Left ventricle myocardium inferior (tissue), 1 donor: ENCODE measurements at regions not wholly inside any gene's neighbourhood (a gene's known extent, or its start where the extent isn't known, plus 50 kb on each side); places are given as distances from the start of the nearest gene placed in this dataset.

Experiments
- DNase-seq: peaks from one replicate; pipeline ENCODE4 v3.0.0-alpha.2; 2020
- H3K27ac ChIP-seq: fragments of 200-600 bp; replicated peaks from 2 replicates; pipeline ENCODE4 v1.8.0; 2021
- H3K27me3 ChIP-seq: fragments of 200-600 bp; 2 replicates; pipeline ENCODE4 v1.8.0; 2021; ENCODE audit warnings: low read depth
- H3K36me3 ChIP-seq: fragments of 200-600 bp; 2 replicates; pipeline ENCODE4 v1.8.0; 2021
- H3K4me1 ChIP-seq: fragments of 200-600 bp; 2 replicates; pipeline ENCODE4 v1.8.0; 2021
- H3K4me3 ChIP-seq: fragments of 200-600 bp; 2 replicates; pipeline ENCODE4 v1.8.0; 2021; ENCODE audit warnings: mild to moderate bottlenecking, moderate library complexity
- H3K9me3 ChIP-seq: fragments of 200-600 bp; replicated peaks from 2 replicates; pipeline ENCODE4 v1.8.0; 2021
- intact Hi-C: fragments of 100-400 bp; cut with micrococcal nuclease; formaldehyde crosslinking; loops from one replicate; pipeline ENCODE4 v1.11.0; 2022
- TF ChIP-seq, protein P1 (sequence below): fragments of 200-600 bp; IDR thresholded peaks from 2 replicates; pipeline ENCODE4 v1.8.0; 2021; ENCODE audit warnings: antibody characterized with exemption, mild to moderate bottlenecking, borderline replicate concordance
- donor health status: DM: no; HTN: yes; CAD: no; lungs with severe emphysema.

DNA sequence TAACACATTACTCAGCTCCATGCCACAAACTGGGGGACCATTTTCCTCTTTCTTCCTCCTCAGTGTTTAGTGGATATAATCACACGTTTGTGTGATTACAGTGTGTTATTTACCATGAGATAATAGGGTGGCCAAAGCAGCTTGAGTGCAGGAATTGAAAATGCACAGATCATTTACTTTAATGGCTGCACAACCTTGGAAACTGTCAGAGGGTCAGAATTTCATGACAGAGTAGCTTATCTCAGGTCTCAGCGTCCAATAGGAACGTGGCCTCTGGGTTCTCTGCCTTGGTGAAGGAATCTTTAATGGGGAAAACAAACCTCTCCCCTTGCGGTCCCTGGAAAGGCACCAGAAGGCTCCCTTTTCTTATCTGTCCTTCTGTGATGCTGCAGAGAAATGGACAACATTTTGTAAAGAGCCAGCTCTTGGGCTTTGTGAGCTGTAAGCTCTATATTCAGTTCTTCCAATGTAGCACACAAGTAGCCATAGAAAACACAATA is 87.4 kb upstream of the CD180 start:
- H3K27me3 ChIP-seq = no peaks in the 10 kb centered on the region
- peaks cover 21% of the 10 kb centered on the region for H3K4me1 ChIP-seq
- no peak for DNase-seq
- peaks cover 4% of the 10 kb centered on the region for H3K9me3 ChIP-seq
- intact Hi-C loops = no loop called here
- H3K36me3 ChIP-seq = no peaks in the 10 kb centered on the region
- TF ChIP-seq, protein P1, sequence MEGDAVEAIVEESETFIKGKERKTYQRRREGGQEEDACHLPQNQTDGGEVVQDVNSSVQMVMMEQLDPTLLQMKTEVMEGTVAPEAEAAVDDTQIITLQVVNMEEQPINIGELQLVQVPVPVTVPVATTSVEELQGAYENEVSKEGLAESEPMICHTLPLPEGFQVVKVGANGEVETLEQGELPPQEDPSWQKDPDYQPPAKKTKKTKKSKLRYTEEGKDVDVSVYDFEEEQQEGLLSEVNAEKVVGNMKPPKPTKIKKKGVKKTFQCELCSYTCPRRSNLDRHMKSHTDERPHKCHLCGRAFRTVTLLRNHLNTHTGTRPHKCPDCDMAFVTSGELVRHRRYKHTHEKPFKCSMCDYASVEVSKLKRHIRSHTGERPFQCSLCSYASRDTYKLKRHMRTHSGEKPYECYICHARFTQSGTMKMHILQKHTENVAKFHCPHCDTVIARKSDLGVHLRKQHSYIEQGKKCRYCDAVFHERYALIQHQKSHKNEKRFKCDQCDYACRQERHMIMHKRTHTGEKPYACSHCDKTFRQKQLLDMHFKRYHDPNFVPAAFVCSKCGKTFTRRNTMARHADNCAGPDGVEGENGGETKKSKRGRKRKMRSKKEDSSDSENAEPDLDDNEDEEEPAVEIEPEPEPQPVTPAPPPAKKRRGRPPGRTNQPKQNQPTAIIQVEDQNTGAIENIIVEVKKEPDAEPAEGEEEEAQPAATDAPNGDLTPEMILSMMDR = no peak
- peak overlapping the region; percentile 44 for H3K27ac ChIP-seq
- H3K4me3 ChIP-seq = no peak overlapping the region

DNA sequence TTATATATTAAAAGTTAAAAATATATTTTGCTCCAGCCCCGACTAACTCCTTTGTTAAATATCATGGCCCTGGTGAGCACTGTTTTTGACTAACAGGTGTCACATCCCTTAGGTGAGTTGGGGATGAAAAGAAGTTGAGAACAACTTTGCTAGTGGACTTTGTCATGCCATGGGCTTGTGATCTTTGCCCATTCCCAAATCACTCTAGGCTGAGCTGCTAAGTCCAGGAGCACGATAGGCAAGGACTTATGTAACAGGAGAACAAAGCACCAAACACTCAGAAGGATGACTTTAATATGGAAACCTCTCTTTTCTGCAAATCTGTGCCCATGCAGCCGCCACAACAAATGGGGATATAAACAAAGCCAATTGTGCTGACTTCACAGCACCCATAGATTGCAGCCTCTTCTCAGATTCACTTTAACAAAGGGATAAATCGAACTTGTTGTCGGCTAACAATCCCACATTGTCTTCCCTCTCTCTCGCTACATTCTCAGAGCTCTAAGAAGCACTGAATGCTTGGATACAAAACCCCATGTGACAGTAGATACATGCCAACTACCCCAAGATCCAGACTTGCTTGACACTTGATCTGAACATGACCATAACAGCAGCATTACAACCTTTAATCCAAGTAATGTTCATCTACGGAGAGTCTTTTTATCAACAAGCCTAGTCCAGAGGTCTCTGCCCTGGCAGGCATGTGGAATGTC is 86.8 kb upstream of the CD180 start:
- peaks cover 10% of the 10 kb centered on the region for H3K9me3 ChIP-seq
- no peak overlapping the region for H3K27ac ChIP-seq
- no peaks in the 10 kb centered on the region for H3K36me3 ChIP-seq
- no peak overlapping the region for H3K4me3 ChIP-seq
- no peak for DNase-seq
- H3K27me3 ChIP-seq = no peaks in the 10 kb centered on the region
- intact Hi-C loops = no loop called here
- H3K4me1 ChIP-seq = peaks cover 15% of the 10 kb centered on the region
- TF ChIP-seq, protein P1 = no peak

- H3K9me3 ChIP-seq = peaks cover 23% of the 10 kb centered on the region
- H3K36me3 ChIP-seq = no peaks in the 10 kb centered on the region
- TF ChIP-seq, protein P1 = no peak
- no peak overlapping the region for H3K4me3 ChIP-seq
- DNase-seq = no peak
- H3K4me1 ChIP-seq = peaks cover 5% of the 10 kb centered on the region
- H3K27ac ChIP-seq = no peak overlapping the region
- H3K27me3 ChIP-seq = no peaks in the 10 kb centered on the region
- intact Hi-C loops = no loop called here
These were observed 85.3 kb upstream of the CD180 start for GRCh38 chr5:67281874-67282273.

- no peak overlapping the region for H3K27ac ChIP-seq
- intact Hi-C loops = no loop called here
- TF ChIP-seq, protein P1 = no peak
- H3K9me3 ChIP-seq = peaks cover 18% of the 10 kb centered on the region
- H3K4me3 ChIP-seq = no peak overlapping the region
- H3K4me1 ChIP-seq = peaks cover 17% of the 10 kb centered on the region
- H3K27me3 ChIP-seq = no peaks in the 10 kb centered on the region
- DNase-seq = no peak
- no peaks in the 10 kb centered on the region for H3K36me3 ChIP-seq
These were observed 77.2 kb upstream of the CD180 start for GRCh38 chr5:67273689-67274356.

DNA sequence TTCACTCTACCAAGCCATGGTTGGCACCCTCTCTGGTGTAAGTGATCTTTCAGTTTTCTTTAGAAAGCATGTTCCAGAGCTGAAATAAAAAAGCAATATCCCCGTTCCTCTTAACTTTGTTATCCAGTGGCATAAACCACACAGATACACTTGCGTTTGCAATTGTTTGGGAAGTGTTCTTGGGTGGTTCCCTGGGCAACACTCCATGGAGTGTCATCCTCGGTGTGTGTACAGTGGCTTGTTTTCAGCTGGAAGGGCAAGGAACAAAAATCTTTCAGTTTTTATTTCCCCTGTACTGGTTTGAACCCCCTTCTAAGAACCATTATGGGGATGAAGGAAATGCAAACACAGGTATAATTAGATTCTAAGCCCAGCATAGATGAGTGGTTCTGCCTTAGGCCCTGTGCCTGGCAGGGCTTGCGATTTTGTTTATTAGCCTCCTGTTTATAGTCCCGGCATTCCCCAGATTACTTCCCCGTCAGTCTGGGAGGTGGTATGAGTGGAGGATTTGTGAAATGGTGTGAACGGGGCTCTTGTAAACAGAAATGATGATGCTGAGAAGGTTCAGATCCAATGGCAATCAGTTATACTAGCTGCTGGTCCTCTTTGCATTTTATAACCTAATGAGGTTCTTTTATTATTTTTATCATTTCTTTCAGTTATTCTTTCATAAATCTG is 76.0 kb upstream of the CD180 start:
- Histone ChIP-seq H3K27ac (no peak overlapping the region), H3K4me1 (peaks cover 27% of the 10 kb centered on the region), H3K36me3 (no peaks in the 10 kb centered on the region), H3K4me3 (no peak overlapping the region), H3K9me3 (peaks cover 5% of the 10 kb centered on the region), H3K27me3 (no peaks in the 10 kb centered on the region)
- DNase-seq = no peak
- intact Hi-C loops = no loop called here
- TF ChIP-seq, protein P1 = no peak
